Suprapubic skin (tissue), 4 donors: ENCODE measurements at regions not wholly inside any gene's neighbourhood (a gene's known extent, or its start where the extent isn't known, plus 50 kb on each side); places are given as distances from the start of the nearest gene placed in this dataset.
"Not testable (repeated sequence)": the region's sequence is repeated elsewhere in the genome, so short reads cannot be mapped to it uniquely, and the experiment has no call there.

Experiments
- DNase-seq, 2 donors: peaks; one replicate each; pipeline ENCODE4 v3.0.0-alpha.2; 2019; ENCODE audit warnings: low spot score in 2 of 2
- H3K27ac ChIP-seq: fragments of 200-600 bp; sonication (generic); one replicate; pipeline ENCODE4 v1.5.1; 2019
- H3K27me3 ChIP-seq: fragments of 200-600 bp; sonication (generic); one replicate; pipeline ENCODE4 v1.5.1; 2019
- H3K36me3 ChIP-seq: fragments of 200-600 bp; sonication (generic); one replicate; pipeline ENCODE4 v1.5.1; 2019
- H3K4me1 ChIP-seq: fragments of 200-600 bp; sonication (generic); one replicate; pipeline ENCODE4 v1.5.1; 2019
- H3K4me3 ChIP-seq: fragments of 200-600 bp; sonication (generic); one replicate; pipeline ENCODE4 v1.5.1; 2019; ENCODE audit warnings: mild to moderate bottlenecking
- H3K9me3 ChIP-seq: fragments of 200-600 bp; sonication (generic); one replicate; pipeline ENCODE4 v1.5.1; 2019
- EP300 ChIP-seq: sonication (generic); formaldehyde crosslinking; IDR thresholded peaks from one replicate; pipeline ENCODE4 v1.6.1; 2017; ENCODE audit warnings: antibody characterized with exemption
- POLR2A ChIP-seq, 2 donors: fragments of 450-650 bp; IDR thresholded peaks; one replicate each; pipeline ENCODE4 v1.6.1; 2017; ENCODE audit warnings: antibody characterized with exemption in 2 of 2, mild to moderate bottlenecking in 2 of 2, moderate library complexity in 2 of 2
- POLR2AphosphoS5 ChIP-seq, 3 donors: sonication (generic); formaldehyde crosslinking; IDR thresholded peaks; one replicate each; pipeline ENCODE4 v1.6.1; 2017; ENCODE audit warnings: antibody characterized with exemption in 3 of 3
- WGBS: methylation state at CpG from one replicate; pipeline ENCODE4 v1.1.5; 2018; 5-methylcytosine and 5-hydroxymethylcytosine counted together
- TF ChIP-seq, protein P1 (sequence below), 2 donors: fragments of 200-600 bp in 1 of 2; fragments of 450-650 bp in 1 of 2; sonication (generic) in 1 of 2; IDR thresholded peaks; one replicate each; pipeline ENCODE4 v1.5.1; 2016 to 2019; ENCODE audit warnings: antibody characterized with exemption in 2 of 2, mild to moderate bottlenecking in 1 of 2, moderate library complexity in 1 of 2

DNA sequence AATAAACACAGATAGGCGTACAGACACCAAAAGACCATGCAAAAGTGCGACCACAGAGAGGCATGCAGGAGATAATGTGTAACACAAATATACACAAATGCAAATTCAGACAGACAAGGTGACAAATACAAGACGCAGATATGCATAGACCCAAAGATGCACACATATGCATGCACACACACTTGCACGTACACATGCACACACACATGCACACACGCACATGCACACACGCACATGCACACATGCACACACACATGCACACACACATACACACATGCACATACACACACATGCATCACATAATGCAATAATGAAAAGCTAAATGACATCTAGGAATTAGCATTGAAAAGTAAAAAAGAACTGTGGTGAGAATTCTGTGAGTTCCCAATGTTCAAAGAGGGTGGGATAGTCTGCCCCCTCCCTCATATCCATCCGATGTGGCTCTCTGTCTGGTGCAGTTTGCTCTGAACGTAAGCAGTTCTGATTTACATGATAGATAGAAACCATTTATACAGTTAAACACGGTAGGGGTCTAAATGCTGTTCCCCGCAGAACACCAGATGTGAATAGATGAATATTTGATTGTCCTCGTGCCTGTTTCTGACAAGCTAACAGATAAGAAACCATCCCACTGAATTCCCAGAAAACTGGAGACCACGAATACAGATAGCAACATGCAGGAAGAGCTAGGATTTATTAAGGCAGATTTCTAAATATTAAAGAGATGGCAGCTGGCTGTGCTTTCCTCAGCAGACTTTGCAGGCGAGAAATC, 186.1 kb downstream of the TMEM114 start:
- Histone ChIP-seq H3K4me3 (no peak overlapping the region), H3K27me3 (no peaks in the 10 kb centered on the region), H3K36me3 (no peaks in the 10 kb centered on the region), H3K9me3 (peaks cover 4% of the 10 kb centered on the region), H3K27ac (no peak overlapping the region), H3K4me1 (no peaks in the 10 kb centered on the region)
- no peak for TF ChIP-seq EP300
- no peak for TF ChIP-seq POLR2AphosphoS5 (IDR thresholded peaks at IDR 0.05)
- TF ChIP-seq, protein P1, sequence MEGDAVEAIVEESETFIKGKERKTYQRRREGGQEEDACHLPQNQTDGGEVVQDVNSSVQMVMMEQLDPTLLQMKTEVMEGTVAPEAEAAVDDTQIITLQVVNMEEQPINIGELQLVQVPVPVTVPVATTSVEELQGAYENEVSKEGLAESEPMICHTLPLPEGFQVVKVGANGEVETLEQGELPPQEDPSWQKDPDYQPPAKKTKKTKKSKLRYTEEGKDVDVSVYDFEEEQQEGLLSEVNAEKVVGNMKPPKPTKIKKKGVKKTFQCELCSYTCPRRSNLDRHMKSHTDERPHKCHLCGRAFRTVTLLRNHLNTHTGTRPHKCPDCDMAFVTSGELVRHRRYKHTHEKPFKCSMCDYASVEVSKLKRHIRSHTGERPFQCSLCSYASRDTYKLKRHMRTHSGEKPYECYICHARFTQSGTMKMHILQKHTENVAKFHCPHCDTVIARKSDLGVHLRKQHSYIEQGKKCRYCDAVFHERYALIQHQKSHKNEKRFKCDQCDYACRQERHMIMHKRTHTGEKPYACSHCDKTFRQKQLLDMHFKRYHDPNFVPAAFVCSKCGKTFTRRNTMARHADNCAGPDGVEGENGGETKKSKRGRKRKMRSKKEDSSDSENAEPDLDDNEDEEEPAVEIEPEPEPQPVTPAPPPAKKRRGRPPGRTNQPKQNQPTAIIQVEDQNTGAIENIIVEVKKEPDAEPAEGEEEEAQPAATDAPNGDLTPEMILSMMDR (IDR thresholded peaks at IDR 0.05) = no peak
- no peak for TF ChIP-seq POLR2A (IDR thresholded peaks at IDR 0.05)
- 69% methylated on average over 13 of the region's 13 CpGs for WGBS
- DNase-seq = no peak

DNA sequence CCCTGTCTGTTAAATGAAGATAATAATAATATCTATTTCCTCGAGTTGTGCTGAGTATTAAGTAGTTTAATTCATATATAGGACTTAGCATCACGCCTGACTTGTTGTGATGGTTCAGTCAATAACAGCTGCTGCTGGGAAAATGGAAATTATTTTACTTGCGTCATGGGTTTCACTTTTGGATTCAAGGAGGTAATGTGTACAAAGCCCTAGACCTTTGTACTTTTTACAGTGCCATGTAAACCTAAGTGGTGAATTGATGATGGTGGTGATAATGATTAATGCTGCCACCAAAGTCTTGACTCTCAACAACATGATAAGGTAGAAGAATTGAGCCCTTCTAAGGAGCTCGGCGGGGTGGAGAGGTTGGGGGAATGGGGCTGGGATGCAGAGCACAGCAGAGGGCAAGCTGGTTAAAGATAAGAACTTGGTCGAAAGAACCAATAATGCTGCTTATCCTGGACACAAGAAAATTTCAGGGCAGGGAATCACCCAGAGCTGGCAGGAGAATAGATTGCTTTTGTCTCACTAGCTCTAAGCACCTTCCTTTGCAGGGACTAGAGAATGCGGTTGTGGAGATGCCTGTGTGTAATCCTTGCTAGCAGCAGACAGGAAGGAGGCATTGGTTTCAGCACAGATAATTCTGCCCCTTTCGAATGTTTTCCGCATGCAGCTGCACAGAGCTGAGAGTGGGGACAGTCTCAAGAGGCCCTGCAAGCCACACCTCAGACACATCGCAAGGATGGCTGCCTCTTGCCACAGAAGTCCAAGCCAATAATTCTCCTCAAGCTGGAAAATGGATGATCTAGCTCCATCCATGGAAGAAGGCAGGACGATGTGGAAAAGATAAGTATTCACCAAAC, 187.1 kb downstream of the TMEM114 start:
- Histone ChIP-seq H3K4me1 (no peaks in the 10 kb centered on the region), H3K9me3 (peaks cover 4% of the 10 kb centered on the region), H3K27me3 (no peaks in the 10 kb centered on the region), H3K36me3 (no peaks in the 10 kb centered on the region), H3K4me3 (no peak overlapping the region), H3K27ac (no peak overlapping the region)
- no peak for DNase-seq
- TF ChIP-seq POLR2AphosphoS5 (IDR thresholded peaks at IDR 0.05) (no peak), POLR2A (IDR thresholded peaks at IDR 0.05) (no peak), EP300 (no peak)
- TF ChIP-seq, protein P1 (IDR thresholded peaks at IDR 0.05) = no peak
- 77% methylated on average over 11 of the region's 11 CpGs for WGBS

DNA sequence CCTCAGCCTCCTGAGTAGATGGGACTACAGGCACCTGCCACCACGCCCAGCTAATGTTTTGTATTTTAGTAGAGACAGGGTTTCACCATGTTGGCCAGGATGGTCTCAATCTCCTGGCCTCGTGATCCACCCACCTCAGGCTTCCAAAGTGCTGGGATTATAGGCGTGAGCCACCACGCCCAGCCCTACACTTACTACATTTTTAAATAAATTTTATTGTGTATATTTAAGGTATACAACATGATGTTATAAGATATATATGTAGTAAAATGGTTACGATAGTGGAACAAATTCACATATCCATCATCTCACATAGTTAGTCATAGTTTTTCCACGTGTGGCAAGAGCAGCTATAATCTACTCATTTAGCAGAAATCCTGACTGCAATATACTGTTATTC, 189.6 kb downstream of the TMEM114 start:
- not testable (repeated sequence) for H3K27ac ChIP-seq, H3K4me1 ChIP-seq, H3K36me3 ChIP-seq, H3K27me3 ChIP-seq, H3K4me3 ChIP-seq, H3K9me3 ChIP-seq, DNase-seq
- WGBS = 65% methylated on average over 6 of the region's 6 CpGs

DNA sequence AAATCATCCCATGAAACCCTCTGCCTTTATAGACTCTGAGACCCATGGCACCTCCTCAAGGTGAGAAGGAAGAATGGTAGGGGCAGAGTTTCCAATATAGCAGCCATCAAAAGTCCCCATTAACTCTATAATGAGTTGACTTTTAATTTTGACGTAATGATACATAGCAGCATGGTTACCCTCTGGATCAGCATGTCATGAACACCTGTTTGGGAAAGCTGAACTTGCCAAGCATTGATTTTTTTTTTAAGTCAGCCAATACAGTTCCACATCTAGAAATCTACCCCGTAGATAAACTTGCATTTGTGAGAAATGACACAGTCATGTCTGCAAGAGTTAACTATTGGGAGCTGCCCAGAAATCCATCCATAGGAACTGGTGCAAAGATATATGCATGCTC, 191.8 kb downstream of the TMEM114 start:
- Histone ChIP-seq H3K4me1 (no peaks in the 10 kb centered on the region), H3K9me3 (no peaks in the 10 kb centered on the region), H3K4me3 (no peak overlapping the region), H3K27me3 (no peaks in the 10 kb centered on the region), H3K36me3 (no peaks in the 10 kb centered on the region), H3K27ac (no peak overlapping the region)
- no peak for TF ChIP-seq POLR2A (IDR thresholded peaks at IDR 0.05)
- TF ChIP-seq EP300 = no peak
- TF ChIP-seq POLR2AphosphoS5 (IDR thresholded peaks at IDR 0.05) = no peak
- DNase-seq = no peak
- 78% methylated on average over 2 of the region's 2 CpGs for WGBS

DNA sequence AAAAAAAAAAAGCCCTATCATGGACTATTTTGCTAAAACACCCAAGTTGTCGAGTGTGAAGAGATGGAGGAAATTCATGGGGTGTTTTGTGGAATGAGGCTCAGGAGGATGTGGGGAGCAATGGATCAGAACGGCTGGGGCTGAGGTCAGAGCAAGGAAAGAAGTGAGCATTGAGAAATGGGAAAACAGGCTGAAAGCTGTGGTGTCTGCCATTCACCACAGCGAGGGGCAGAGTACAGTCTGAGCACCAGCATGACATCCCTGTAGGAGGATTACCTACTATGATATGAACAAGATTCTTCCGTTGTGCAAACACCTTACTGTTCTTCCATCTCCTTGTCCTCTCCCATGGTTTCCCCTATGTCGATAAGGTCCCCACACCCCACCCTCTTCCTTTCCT, 193.1 kb downstream of the TMEM114 start:
- H3K9me3 ChIP-seq = no peaks in the 10 kb centered on the region
- no peaks in the 10 kb centered on the region for H3K4me1 ChIP-seq
- TF ChIP-seq, protein P1 (IDR thresholded peaks at IDR 0.05) = no peak
- TF ChIP-seq EP300 (no peak), POLR2AphosphoS5 (IDR thresholded peaks at IDR 0.05) (no peak), POLR2A (IDR thresholded peaks at IDR 0.05) (no peak)
- H3K27me3 ChIP-seq = no peaks in the 10 kb centered on the region
- no peak for DNase-seq
- no peak overlapping the region for H3K27ac ChIP-seq
- 68% methylated on average over 5 of the region's 5 CpGs for WGBS
- no peak overlapping the region for H3K4me3 ChIP-seq
- no peaks in the 10 kb centered on the region for H3K36me3 ChIP-seq

DNA sequence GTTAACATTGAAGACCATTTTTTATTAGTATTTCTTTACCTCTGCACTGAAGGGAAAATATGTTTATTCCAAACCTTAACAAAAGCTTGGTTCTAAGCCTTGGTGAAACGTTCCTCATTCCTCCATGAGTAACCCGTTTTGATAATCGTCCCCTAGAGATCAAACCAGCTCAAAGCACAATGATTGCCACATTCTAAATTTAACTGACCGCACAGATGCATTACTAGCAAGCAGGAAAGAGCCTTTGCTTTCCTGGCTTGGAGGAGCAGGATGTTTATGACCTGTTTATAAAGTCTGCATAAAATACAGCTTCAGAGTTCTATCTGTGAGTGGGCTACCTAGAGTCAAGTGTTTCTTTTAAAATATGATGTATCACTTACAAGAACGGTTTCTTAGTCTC, 193.8 kb downstream of the TMEM114 start:
- no peaks in the 10 kb centered on the region for H3K9me3 ChIP-seq
- H3K27me3 ChIP-seq = no peaks in the 10 kb centered on the region
- DNase-seq = no peak
- H3K4me1 ChIP-seq = no peaks in the 10 kb centered on the region
- H3K27ac ChIP-seq = no peak overlapping the region
- no peaks in the 10 kb centered on the region for H3K36me3 ChIP-seq
- no peak overlapping the region for H3K4me3 ChIP-seq
- TF ChIP-seq EP300 = no peak
- no peak for TF ChIP-seq POLR2AphosphoS5 (IDR thresholded peaks at IDR 0.05)
- no peak for TF ChIP-seq POLR2A (IDR thresholded peaks at IDR 0.05)
- TF ChIP-seq, protein P1 (IDR thresholded peaks at IDR 0.05) = no peak
- WGBS = 49% methylated on average over 5 of the region's 5 CpGs
